A172 (cell line): ENCODE measurements at regions not wholly inside any gene's neighbourhood (a gene's known extent, or its start where the extent isn't known, plus 50 kb on each side); places are given as distances from the start of the nearest gene placed in this dataset.
"Not testable (repeated sequence)": the region's sequence is repeated elsewhere in the genome, so short reads cannot be mapped to it uniquely, and the experiment has no call there.

Source experiments
- DNase-seq: peaks from one replicate; pipeline ENCODE4 v3.0.0-alpha.2; 2015; ENCODE audit warnings: low spot score

- not testable (repeated sequence) for DNase-seq
Observed at GRCh38 chr7:118916120-118916519, 691.6 kb downstream of the ANKRD7 start.

- DNase-seq: peak; percentile 10
Observed at GRCh38 chr7:118918556-118918955, 694.1 kb downstream of the ANKRD7 start.

- DNase-seq: no peak
Observed at GRCh38 chr7:118938845-118939244, 714.3 kb downstream of the ANKRD7 start.

- no peak for DNase-seq
Observed at GRCh38 chr7:118944271-118944670, 719.8 kb downstream of the ANKRD7 start.

DNA sequence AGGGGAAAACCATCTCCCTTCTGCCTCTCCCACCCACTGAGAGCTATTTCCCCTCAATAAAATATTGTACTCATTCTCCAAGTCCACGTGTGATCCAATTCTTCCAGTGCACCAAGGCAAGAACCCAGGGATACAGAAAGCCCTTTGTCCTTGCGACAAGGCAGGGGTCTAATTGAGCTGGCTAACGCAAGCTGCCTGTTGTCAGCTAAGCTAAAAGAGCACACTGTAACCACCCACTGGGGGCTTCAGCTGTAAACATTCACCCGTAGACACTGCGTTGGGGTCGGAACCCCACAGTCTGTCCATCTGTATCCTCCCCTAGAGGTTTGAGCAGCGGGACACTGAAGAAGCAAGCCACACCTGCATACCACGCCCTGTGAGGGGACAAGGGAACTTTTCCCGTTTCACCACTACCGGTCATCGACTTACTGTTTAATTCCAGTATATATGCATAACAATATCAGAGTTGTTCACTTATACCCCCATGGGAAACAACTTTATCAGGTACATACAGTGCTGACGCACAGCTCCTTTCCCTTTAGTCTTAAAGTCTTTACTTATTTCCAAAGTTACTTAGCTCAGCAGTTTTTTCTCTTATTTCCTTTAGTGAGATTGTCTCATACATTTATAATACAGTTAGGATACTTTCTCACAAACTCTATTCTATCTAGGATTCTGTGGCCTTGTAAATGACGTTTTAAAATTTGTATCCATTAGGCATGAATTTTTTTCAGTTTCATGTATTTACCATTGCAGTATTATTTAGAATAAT lies 721.6 kb downstream of the ANKRD7 start:
- no peak for DNase-seq

DNA sequence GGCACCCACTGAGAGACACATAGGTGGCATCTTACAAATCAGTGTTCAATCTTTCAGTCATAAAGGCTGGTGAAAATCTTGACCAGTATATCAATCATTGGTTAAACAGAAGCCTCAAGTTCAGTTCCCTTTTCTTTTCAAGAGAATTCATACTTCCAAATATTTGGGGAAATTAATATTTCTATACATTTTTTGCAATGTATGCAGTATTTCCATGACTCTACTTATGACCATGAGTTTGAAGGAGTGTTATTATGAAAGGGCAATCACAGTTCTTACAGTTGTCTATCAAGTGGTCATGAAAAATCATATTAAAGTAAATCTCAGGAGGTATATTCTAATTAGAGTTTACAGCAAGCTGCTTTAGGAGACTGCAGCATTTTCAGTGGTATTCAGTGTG lies 724.0 kb downstream of the ANKRD7 start:
- DNase-seq: no peak

DNA sequence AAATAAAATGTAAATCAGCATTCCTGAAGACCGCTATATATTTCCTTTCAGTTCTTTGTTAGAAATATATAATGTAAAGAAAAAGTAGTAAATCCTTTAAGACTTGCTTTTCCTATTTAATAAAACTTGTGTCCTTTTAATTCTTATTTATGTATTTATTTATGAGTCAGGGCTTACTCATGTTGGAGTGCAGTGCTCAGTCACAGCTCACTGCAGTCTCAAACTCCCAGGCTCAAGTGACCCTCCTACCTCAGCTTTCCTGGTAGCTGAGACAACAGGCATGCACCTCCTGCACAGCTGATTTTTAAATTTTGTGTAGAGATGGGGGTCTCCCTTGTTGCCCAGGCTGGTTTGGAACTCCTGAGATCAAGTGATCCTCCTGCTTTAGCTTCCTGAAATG lies 724.5 kb downstream of the ANKRD7 start:
- peak; percentile 38 for DNase-seq

- not testable (repeated sequence) for DNase-seq
Observed at GRCh38 chr7:118956285-118956684, 731.8 kb downstream of the ANKRD7 start.

DNA sequence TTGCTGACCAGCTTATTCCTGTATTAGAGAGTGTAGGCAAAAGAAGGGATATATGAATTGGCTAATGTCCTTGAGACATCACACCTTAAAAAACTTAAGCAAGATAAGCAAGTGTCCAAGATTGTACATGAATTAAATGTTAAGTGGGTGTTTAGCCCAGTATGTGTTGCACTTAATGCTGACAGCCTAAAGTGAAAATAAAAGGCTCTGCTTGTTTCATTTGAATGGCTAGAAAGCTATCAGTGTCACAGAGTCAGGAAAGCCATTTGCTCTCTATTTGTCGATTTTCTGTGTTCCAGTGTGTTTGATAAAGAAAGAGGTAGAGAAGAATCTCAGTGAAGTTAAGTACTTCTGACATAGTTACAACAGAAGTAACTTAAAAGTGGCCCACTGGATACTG lies 744.9 kb downstream of the ANKRD7 start:
- DNase-seq: no peak

DNA sequence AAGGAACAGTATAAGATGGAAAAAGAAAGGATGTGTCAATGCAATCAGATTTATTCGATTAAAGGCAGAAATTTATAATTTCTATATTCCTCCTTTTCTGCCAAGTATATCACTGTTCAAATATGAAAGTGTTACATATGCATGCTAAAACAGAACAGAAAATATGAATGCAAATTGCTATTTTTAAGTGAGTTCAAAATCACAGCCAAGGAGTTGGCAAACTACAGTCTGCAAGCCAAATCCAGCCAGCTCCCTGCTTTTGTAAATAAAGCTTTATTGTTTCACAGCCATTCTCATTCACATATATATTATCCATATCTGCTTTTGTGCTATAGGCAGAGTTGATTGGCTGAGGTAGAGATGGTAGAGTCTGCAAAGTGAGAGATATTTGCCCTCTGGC lies 747.2 kb downstream of the ANKRD7 start:
- DNase-seq: no peak

DNA sequence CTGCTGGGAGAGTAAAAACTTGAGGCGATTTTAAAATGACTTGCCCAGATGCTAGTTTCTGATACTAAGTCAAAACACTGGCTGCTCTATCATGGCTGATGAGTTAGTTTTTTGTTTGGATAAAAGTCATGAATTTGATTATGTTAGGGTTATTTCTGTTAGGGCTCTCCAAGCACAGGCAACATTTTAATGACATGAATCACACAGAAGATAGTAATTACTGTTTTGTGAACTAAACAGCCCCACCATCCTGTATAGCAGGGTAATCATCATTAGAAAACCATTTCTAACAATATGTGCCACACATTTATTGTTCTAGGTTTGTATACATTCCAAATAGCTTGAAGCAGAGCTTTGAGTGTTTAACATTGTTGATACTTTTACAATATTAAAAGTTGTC lies 750.3 kb downstream of the ANKRD7 start:
- DNase-seq: peak; percentile 21

GRCh38 chr7:118995350-118995749 lies 770.8 kb downstream of the ANKRD7 start:
- DNase-seq: no peak

GRCh38 chr7:119007236-119007635 lies 782.7 kb downstream of the ANKRD7 start:
- DNase-seq: no peak

DNA sequence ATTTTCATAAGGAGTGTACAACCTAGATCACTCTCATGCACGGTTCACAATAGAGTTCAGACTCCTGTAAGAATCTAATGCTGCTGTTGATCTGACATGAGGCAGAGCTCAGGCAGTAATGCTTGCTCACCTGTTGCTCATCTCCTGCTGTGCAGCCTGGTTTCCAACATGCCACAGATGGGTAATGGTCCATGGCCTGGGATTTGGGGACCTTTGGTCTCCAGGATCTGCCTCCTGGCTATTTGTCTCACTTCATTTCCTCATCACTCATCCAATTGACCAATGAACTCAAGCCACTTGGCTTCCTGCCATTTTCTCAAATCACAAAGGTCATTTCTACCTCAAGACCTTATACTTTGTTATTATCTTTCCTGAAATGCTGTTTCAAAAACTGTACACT lies 786.1 kb downstream of the ANKRD7 start:
- DNase-seq: no peak

DNA sequence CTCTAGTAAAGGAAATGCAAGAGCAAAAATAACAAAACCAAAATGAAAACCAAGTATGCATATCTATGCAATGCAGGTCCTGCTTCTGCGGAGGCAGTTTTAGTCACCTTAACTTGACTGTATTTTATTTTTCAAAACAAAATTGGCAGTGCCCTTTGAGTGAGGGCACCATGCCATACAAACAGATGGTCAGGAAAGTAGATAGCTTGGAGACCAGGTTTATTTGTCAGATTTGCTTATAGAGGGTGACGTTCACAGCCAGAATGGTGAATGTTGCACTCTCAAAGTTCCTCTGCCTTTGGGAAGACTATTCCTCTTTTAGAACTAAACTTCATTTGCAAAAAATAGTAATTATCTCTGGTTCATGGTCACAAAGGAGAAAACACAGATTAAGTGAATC lies 801.9 kb downstream of the ANKRD7 start:
- DNase-seq: no peak

- DNase-seq: no peak
Observed at GRCh38 chr7:119028736-119029135, 804.2 kb downstream of the ANKRD7 start.

- DNase-seq: not testable (repeated sequence)
Observed at GRCh38 chr7:119032136-119032535, 807.6 kb downstream of the ANKRD7 start.

- DNase-seq: no peak
Observed at GRCh38 chr7:119033641-119034040, 809.1 kb downstream of the ANKRD7 start.

GRCh38 chr7:119037941-119038340 lies 813.4 kb downstream of the ANKRD7 start:
- no peak for DNase-seq

- no peak for DNase-seq
Observed at GRCh38 chr7:119046068-119046467, 821.6 kb downstream of the ANKRD7 start.

DNA sequence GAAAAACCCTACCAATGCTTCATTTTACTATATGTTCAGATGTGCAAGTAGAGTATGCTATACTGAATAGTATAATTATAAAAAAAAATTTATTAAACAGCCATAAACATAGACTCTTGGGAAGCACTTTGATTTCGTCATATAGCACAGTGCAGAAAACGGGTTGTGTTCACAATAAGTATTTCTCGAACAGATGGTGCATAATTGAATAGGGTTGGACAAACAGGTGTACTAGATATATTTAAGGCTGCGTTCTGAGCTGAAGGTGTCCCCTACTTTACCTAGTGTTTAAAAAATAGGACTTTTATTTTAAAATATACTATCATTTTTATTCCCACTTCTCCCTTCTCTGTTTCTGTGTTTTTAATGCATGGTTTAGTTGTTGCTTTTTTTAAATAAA lies 841.5 kb downstream of the ANKRD7 start:
- no peak for DNase-seq

DNA sequence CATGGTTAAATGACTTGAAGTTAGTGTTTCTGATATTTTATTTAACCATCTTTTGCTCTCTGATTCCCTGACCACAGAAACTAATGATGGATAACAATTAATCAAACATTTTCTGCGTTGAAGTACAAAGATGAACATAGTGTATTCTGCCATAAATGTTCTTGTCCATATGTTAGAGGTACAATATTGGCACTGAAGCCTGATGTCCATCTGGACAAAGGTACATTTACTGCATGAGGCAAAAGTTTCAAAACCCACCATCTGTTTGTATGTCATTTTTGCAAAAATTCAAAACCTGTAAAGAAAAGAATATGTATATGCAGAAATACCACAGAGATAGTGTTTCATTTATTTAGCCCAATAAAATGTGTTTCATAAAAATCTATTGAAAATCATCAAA lies 861.5 kb downstream of the ANKRD7 start:
- no peak for DNase-seq

GRCh38 chr7:119090851-119091250 lies 866.3 kb downstream of the ANKRD7 start:
- peak; percentile 4 for DNase-seq

DNA sequence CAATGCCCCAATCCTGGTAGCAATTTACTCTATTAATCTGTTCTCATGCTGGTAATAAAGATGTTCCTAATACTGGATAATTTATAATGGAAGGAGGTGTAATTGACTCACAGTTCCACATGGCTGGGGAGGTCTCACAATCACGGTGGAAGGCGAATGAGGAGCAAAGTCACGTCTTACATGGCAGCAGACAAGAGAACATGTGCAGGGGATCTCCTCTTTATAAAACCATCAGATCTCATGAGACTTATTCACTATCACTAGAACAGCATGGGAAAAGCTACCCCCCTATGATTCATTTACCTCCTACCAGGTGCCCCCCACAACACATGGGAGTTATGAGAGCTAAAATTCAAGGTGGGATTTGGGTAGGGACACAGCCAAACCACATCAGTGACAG lies 872.2 kb downstream of the ANKRD7 start:
- DNase-seq: no peak
